NB4 (cell line): ENCODE measurements at regions not wholly inside any gene's neighbourhood (a gene's known extent, or its start where the extent isn't known, plus 50 kb on each side); places are given as distances from the start of the nearest gene placed in this dataset.

ENCODE experiments used
- CTCF ChIP-seq: IDR thresholded peaks from one replicate; pipeline ENCODE4 v1.5.1; 2012; ENCODE audit warnings: low read depth, low read length
- MYC ChIP-seq: IDR thresholded peaks from 2 replicates; pipeline ENCODE4 v1.6.1; 2011; ENCODE audit warnings: low read depth, low read length
- POLR2A ChIP-seq: IDR thresholded peaks from 2 replicates; pipeline ENCODE4 v1.6.1; 2011; ENCODE audit warnings: mild to moderate bottlenecking; ENCODE audit not compliant: insufficient read length; ENCODE audit errors: extremely low read depth

GRCh38 chr4:181821039-181822004 is 421.9 kb upstream of the TENM3 start:
- TF ChIP-seq CTCF (no peak), MYC (no peak), POLR2A (no peak)
